Right cardiac atrium (tissue), 5 donors: ENCODE measurements at regions not wholly inside any gene's neighbourhood (a gene's known extent, or its start where the extent isn't known, plus 50 kb on each side); places are given as distances from the start of the nearest gene placed in this dataset.
A peak's percentile ranks its signal among the peaks of the same experiment; 100 is the strongest.

Experiments
- ATAC-seq, 2 donors: fragments of 200-7000 bp; cut with Tn5 transposase; one replicate each; pipeline versions ENCODE4 v1.8.0 to v1.9.1; 2020; ENCODE audit warnings: moderate library complexity in 2 of 2, mild to moderate bottlenecking in 1 of 2
- DNase-seq, 3 donors: peaks; one replicate each; pipeline ENCODE4 v3.0.0-alpha.2; 2020
- H3K27ac ChIP-seq: one replicate; pipeline ENCODE4 v1.5.1; 2013; ENCODE audit warnings: mild to moderate bottlenecking, low read length, control low read depth, moderate library complexity
- H3K27me3 ChIP-seq: one replicate; pipeline ENCODE4 v1.6.1; 2013; ENCODE audit not compliant: control insufficient read depth, insufficient read depth
- H3K4me1 ChIP-seq: one replicate; pipeline ENCODE4 v1.6.1; 2013; ENCODE audit warnings: low read length; ENCODE audit not compliant: control insufficient read depth, insufficient read depth
- H3K4me3 ChIP-seq: one replicate; pipeline ENCODE4 v1.5.1; 2013; ENCODE audit warnings: low read length, control low read depth
- H3K9me3 ChIP-seq: one replicate; pipeline ENCODE4 v1.6.1; 2013; ENCODE audit warnings: low read length; ENCODE audit not compliant: control insufficient read depth
- WGBS: extraction: QIAGEN DNeasy Blood & Tissue Kit; methylation state at CpG from one replicate; pipeline ENCODE4 v1.1.7; 2013; 5-methylcytosine and 5-hydroxymethylcytosine counted together
- intact Hi-C, 4 donors: fragments of 100-400 bp; cut with DNase I; formaldehyde crosslinking; loops; one replicate each; pipeline versions ENCODE4 v1.11.0 to v1.14.0; 2022 to 2023
- donor health status: healthy with polysubstance abuse.
- donor health status: DM: no; HTN: yes; CAD: no.
- donor health status: DM: no; HTN: no; CAD: no.
- donor health status: DM: no; HTN: yes; CAD: no; lungs with severe emphysema.
- donor health status: DM: yes; HTN: yes; CAD: no.

GRCh38 chr5:32842813-32843530, 131.9 kb downstream of the NPR3 start:
- Histone ChIP-seq H3K9me3 (no peaks in the 10 kb centered on the region), H3K27me3 (no peaks in the 10 kb centered on the region), H3K4me3 (no peak overlapping the region), H3K4me1 (no peaks in the 10 kb centered on the region), H3K27ac (no peak overlapping the region)
- intact Hi-C loops, result loop anchor here in 1 of 4 donors (10.0 kb wide), 1 partner anchor 128 kb away; the partner anchor contains the start of gene NPR3
- 60% methylated on average over 8 of the region's 8 CpGs for WGBS
- DNase-seq (peak in 1 of 3 donors; percentile 27), ATAC-seq (peak; percentile 79 to 98)

DNA sequence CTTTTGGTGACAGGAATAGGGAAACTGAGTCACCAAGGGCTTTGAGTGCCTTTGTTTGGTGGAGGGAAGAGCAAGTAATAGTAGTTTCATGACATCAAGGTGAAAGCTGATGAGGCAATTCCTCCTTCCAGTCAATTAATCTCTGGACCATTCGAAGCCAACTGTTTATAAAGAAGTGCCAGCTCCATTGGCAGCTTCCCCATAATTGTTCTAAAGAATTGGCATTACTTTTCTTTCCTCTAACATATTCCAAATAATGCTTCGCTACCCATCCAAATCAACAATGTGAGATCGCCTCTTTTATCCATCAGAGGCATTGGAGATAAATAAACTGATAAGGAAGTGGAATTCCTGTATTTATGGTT, 132.4 kb downstream of the NPR3 start:
- intact Hi-C loops, result loop anchor here in 1 of 4 donors (10.0 kb wide), 1 partner anchor 129 kb away; the partner anchor contains the start of gene NPR3
- Histone ChIP-seq H3K9me3 (no peaks in the 10 kb centered on the region), H3K4me3 (no peak overlapping the region), H3K27me3 (no peaks in the 10 kb centered on the region), H3K27ac (no peak overlapping the region), H3K4me1 (no peaks in the 10 kb centered on the region)
- DNase-seq (no peak), ATAC-seq (no peak)
- WGBS, result 72% methylated on average over 3 of the region's 3 CpGs

GRCh38 chr5:32845171-32845570, 134.1 kb downstream of the NPR3 start:
- DNase-seq (no peak), ATAC-seq (no peak)
- H3K9me3 ChIP-seq, result peaks cover 3% of the 10 kb centered on the region
- intact Hi-C loops, result loop anchor here in 1 of 4 donors (10.0 kb wide), 1 partner anchor 130 kb away; the partner anchor contains the start of gene NPR3
- 77% methylated on average over 3 of the region's 3 CpGs for WGBS
- no peaks in the 10 kb centered on the region for H3K27me3 ChIP-seq
- H3K4me3 ChIP-seq, result no peak overlapping the region
- no peaks in the 10 kb centered on the region for H3K4me1 ChIP-seq
- H3K27ac ChIP-seq, result no peak overlapping the region

GRCh38 chr5:32848120-32848519, 137.0 kb downstream of the NPR3 start:
- Histone ChIP-seq H3K4me3 (no peak overlapping the region), H3K27me3 (no peaks in the 10 kb centered on the region), H3K4me1 (no peaks in the 10 kb centered on the region), H3K9me3 (peaks cover 3% of the 10 kb centered on the region), H3K27ac (no peak overlapping the region)
- DNase-seq (no peak), ATAC-seq (no peak)
- intact Hi-C loops, result loop anchor here in 1 of 4 donors (10.0 kb wide), 1 partner anchor 133 kb away; the partner anchor contains the start of gene NPR3

DNA sequence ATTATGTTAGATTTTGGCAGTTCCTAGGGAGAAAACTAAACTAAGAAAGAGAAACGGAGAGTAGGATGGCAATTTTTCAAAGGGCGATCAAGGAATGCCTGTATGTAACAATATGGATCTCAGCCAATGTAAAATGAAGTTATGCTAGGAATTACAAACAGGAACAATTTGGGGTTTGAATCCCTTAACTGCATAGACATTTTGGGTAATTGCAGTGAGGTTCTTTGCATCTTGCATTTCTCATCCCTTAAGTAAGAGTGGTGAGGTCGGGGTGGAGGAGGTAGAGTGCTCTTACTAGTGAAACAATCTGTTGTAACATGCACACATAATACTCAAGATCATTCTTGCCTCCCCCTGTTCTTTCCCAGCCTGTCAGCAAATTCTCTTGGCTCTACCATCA, 137.6 kb downstream of the NPR3 start:
- DNase-seq, result no peak
- WGBS, result 71% methylated on average over 3 of the region's 3 CpGs
- intact Hi-C loops, result loop anchor here in 1 of 4 donors (10.0 kb wide), 1 partner anchor 134 kb away; the partner anchor contains the start of gene NPR3
- no peaks in the 10 kb centered on the region for H3K27me3 ChIP-seq
- peaks cover 3% of the 10 kb centered on the region for H3K9me3 ChIP-seq
- no peak for ATAC-seq
- no peak overlapping the region for H3K27ac ChIP-seq
- no peak overlapping the region for H3K4me3 ChIP-seq
- no peaks in the 10 kb centered on the region for H3K4me1 ChIP-seq

- no peak for DNase-seq
- H3K27me3 ChIP-seq, result no peaks in the 10 kb centered on the region
- no peaks in the 10 kb centered on the region for H3K4me1 ChIP-seq
- no peak overlapping the region for H3K4me3 ChIP-seq
- H3K9me3 ChIP-seq, result peaks cover 3% of the 10 kb centered on the region
- intact Hi-C loops, result no loop called here
- ATAC-seq, result no peak
- H3K27ac ChIP-seq, result no peak overlapping the region
- 92% methylated on average over 5 of the region's 5 CpGs for WGBS
Observed at GRCh38 chr5:32850817-32851496, 139.8 kb downstream of the NPR3 start.

DNA sequence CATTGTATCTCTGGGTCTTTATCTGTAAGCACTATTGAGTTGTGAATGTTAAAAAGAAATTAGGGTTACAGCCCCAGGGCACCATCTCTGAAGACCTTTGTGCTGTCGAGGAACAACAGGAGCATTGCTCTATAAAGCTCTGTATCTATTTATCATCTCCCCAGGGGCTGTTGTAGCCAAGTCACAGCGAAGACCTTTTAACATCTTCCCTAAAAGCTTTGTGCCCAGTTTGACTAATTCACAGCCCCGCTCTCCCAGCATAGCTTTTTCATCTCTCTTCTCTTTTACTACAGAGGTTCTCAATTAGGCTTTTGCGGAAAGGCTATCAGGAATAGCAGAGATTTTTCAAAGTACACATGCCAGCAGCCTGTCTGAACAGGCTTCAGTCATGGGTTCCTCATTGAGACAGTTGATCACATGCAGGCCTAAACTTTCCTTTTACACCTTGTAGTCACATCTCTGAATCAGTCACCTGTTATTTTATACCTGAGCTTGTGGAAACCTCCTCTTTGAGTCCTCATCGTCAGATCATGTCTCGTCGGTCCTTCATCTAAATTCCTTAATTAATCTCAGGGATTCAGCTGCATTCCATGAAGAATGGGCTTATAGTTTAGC, 140.5 kb downstream of the NPR3 start:
- H3K27me3 ChIP-seq, result no peaks in the 10 kb centered on the region
- no peak overlapping the region for H3K27ac ChIP-seq
- no peak for ATAC-seq
- WGBS, result 87% methylated on average over 7 of the region's 7 CpGs
- DNase-seq, result no peak
- H3K4me1 ChIP-seq, result no peaks in the 10 kb centered on the region
- H3K9me3 ChIP-seq, result peaks cover 3% of the 10 kb centered on the region
- intact Hi-C loops, result no loop called here
- no peak overlapping the region for H3K4me3 ChIP-seq

GRCh38 chr5:32852535-32852934, 141.4 kb downstream of the NPR3 start:
- Histone ChIP-seq H3K27me3 (no peaks in the 10 kb centered on the region), H3K27ac (no peak overlapping the region), H3K4me3 (no peak overlapping the region), H3K9me3 (peaks cover 3% of the 10 kb centered on the region), H3K4me1 (no peaks in the 10 kb centered on the region)
- peak in 2 of 3 donors; percentile 26 to 68 for DNase-seq
- intact Hi-C loops, result no loop called here
- peak; percentile 91 to 95 for ATAC-seq
- 4% methylated on average over 8 of the region's 8 CpGs for WGBS

- ATAC-seq, result no peak
- no peaks in the 10 kb centered on the region for H3K4me1 ChIP-seq
- WGBS, result 78% methylated on average over 1 of the region's 1 CpG
- no peak for DNase-seq
- no peak overlapping the region for H3K4me3 ChIP-seq
- H3K27me3 ChIP-seq, result no peaks in the 10 kb centered on the region
- intact Hi-C loops, result no loop called here
- H3K27ac ChIP-seq, result no peak overlapping the region
- peaks cover 3% of the 10 kb centered on the region for H3K9me3 ChIP-seq
Observed at GRCh38 chr5:32852976-32853375, 141.9 kb downstream of the NPR3 start.

DNA sequence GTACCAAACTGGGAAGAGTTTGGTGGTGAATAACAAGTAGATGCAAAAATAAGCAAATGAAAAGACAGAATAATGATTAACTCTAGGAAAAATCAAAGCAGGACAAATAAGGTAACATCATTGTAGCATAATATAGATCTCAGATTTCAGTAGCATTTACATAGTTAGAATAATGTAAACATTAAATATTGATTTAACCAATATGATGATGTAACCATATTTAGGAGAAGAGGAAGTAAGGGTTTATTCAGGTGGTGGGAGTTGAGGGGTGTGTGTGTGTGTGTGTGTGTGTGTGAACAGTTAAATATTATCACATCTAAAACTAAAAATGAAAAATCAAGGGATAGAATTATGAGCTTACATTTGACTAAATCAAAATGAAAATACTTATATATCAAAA, 143.4 kb downstream of the NPR3 start:
- H3K4me1 ChIP-seq, result no peaks in the 10 kb centered on the region
- H3K27me3 ChIP-seq, result no peaks in the 10 kb centered on the region
- DNase-seq (no peak), ATAC-seq (no peak)
- no peak overlapping the region for H3K27ac ChIP-seq
- no peaks in the 10 kb centered on the region for H3K9me3 ChIP-seq
- intact Hi-C loops, result no loop called here
- H3K4me3 ChIP-seq, result no peak overlapping the region

DNA sequence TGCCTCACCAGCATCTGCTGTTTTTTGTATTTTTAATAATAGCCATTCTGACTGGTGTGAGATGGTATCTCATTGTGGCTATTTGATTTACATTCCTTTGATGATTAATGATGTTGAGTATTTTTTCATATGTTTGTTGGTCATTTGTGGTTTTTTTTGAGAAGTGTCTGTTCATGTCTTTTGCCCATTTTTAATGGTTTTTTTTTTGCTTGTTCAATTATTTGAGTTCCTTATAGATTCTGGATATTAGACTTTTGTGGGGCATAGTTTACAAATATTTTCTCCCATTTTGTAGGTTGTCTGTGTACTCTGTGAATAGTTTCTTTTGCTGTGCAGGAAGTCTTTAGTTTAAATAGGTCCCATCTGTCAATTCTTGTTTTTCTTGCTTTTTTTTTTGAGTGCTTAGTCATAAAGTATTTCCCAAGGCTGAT, 148.1 kb downstream of the NPR3 start:
- H3K27ac ChIP-seq, result no peak overlapping the region
- intact Hi-C loops, result no loop called here
- H3K4me3 ChIP-seq, result no peak overlapping the region
- H3K4me1 ChIP-seq, result no peaks in the 10 kb centered on the region
- no peaks in the 10 kb centered on the region for H3K9me3 ChIP-seq
- H3K27me3 ChIP-seq, result no peaks in the 10 kb centered on the region
- no peak for ATAC-seq
- DNase-seq, result no peak
